Peyer's patch (tissue), 4 donors: ENCODE measurements at regions not wholly inside any gene's neighbourhood (a gene's known extent, or its start where the extent isn't known, plus 50 kb on each side); places are given as distances from the start of the nearest gene placed in this dataset.

Source experiments
- DNase-seq, 3 donors: peaks; one replicate each; pipeline ENCODE4 v3.0.0-alpha.2; 2017 to 2019
- H3K27ac ChIP-seq, 4 donors: fragments of 200-600 bp; sonication (generic); one replicate each; pipeline ENCODE4 v1.5.1; 2016 to 2019
- H3K27me3 ChIP-seq, 2 donors: fragments of 200-600 bp; sonication (generic); one replicate each; pipeline ENCODE4 v1.5.1; 2019
- H3K36me3 ChIP-seq, 3 donors: fragments of 200-600 bp; sonication (generic); one replicate each; pipeline ENCODE4 v1.5.1; 2016 to 2019
- H3K4me1 ChIP-seq, 4 donors: fragments of 200-600 bp; sonication (generic); one replicate each; pipeline ENCODE4 v1.5.1; 2016 to 2019
- H3K4me3 ChIP-seq, 4 donors: fragments of 200-600 bp; sonication (generic); 1 replicate in 3 of 4; 2 replicates in 1 of 4; pipeline ENCODE4 v1.5.1; 2016 to 2019; ENCODE audit warnings: mild to moderate bottlenecking in 1 of 4
- H3K9me3 ChIP-seq, 4 donors: fragments of 200-600 bp; sonication (generic); one replicate each; pipeline ENCODE4 v1.5.1; 2016 to 2019; ENCODE audit warnings: mild to moderate bottlenecking in 1 of 4
- CTCF ChIP-seq, 6 experiments: fragments of 450-650 bp in 4 of 6; fragments of 200-600 bp in 2 of 6; sonication (generic) in 1 of 6; IDR thresholded peaks; one replicate each; pipeline ENCODE4 v1.5.1; 2017 to 2019; ENCODE audit warnings: antibody characterized with exemption in 6 of 6, mild to moderate bottlenecking in 3 of 6, moderate library complexity in 1 of 6
- POLR2A ChIP-seq, 2 donors: fragments of 450-650 bp; IDR thresholded peaks; one replicate each; pipeline ENCODE4 v1.5.1; 2017; ENCODE audit warnings: antibody characterized with exemption in 2 of 2, mild to moderate bottlenecking in 2 of 2, moderate library complexity in 2 of 2

DNA sequence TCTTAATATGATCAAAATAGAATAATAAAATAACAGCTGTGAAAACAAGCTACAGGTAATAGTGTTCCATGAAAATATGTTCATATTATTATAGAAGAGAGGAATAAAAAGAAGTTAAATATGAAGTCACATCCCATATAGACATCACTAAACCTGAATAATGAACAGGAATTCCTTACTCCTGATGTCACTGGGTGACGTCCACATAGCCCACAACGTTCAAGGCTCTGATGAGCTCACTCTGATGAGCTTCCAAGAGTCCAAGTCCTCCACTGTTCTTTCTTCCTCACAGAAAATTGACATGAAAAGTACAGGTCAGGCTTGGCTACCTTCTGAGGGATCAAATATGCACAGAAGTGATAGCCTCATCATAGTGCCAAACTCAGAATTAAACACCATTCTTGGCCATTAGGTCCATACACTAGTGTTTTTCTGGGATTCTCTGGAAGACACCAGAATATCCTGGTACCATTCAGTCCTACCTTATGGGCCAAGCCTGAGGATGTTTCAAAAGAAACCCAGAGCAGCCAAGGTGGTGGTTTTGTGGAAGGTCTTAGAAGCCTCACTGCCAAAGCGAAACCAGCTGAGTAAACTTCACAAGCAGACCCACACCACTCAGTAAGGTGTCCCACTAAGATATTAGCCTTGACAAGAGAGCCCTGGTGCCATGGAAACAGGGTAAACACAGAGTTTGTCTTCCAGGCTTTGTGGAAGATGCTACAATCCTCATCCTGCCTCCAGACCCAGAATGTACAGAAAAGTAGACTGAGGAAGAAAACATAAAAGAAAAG is 138.4 kb upstream of the HHIP start:
- TF ChIP-seq POLR2A (IDR thresholded peaks at IDR 0.05) (no peak), CTCF (IDR thresholded peaks at IDR 0.05) (no peak)
- no peak for DNase-seq
- no peaks in the 10 kb centered on the region for H3K4me1 ChIP-seq

DNA sequence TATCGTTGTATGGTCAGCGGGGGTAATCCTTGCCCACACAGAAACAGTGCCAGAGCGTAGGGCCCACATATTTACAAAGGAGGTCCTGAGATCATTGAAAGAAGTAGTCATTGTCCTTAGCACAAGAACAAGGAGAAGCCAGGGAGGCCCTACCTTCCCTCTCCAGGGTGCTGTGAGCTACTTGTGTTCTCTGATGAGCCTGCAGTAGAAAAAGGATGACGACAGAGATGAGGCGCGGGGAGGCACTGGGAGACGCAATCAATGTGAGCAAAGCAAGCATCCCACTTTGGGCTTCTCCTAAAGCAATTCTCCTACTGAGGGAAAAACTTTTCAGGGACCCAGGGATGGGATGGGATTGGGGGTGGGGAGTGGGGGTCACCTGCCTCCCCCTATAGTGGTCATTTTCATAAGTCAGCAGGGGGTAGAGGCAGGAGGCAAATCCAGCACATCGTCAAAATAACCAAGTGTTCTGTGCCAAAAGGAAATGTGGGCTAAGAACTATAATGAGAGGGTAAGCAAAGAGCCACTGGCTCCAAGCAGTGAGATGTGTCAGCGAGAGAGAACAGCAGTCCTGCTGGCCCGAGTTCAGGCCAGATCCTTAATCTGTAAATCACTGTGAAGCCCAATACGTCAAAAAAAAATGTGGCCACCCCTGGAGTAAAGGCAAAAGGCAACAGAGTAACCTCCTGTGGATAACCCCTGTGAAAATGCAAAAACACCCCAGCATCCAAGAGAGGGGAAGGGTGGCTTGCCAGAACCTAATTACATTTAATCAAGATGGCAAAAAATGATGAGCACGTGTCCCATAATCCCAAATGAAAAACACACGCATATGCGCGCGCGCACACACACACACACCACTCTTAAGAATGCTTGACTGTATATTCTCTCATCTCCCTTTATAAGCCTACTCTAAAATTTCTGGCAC is 136.6 kb upstream of the HHIP start:
- DNase-seq, result no peak
- H3K27me3 ChIP-seq, result no peaks in the 10 kb centered on the region
- H3K4me1 ChIP-seq, result no peaks in the 10 kb centered on the region
- no peak overlapping the region for H3K27ac ChIP-seq
- TF ChIP-seq POLR2A (IDR thresholded peaks at IDR 0.05) (no peak), CTCF (IDR thresholded peaks at IDR 0.05) (no peak)
- no peaks in the 10 kb centered on the region for H3K9me3 ChIP-seq
- H3K36me3 ChIP-seq, result no peaks in the 10 kb centered on the region
- no peak overlapping the region for H3K4me3 ChIP-seq

More for the DNA sequence above, 138.4 kb upstream of the HHIP start:
- no peaks in the 10 kb centered on the region for H3K9me3 ChIP-seq
- no peak overlapping the region for H3K27ac ChIP-seq
- H3K4me3 ChIP-seq, result no peak overlapping the region
- no peaks in the 10 kb centered on the region for H3K27me3 ChIP-seq
- no peaks in the 10 kb centered on the region for H3K36me3 ChIP-seq

DNA sequence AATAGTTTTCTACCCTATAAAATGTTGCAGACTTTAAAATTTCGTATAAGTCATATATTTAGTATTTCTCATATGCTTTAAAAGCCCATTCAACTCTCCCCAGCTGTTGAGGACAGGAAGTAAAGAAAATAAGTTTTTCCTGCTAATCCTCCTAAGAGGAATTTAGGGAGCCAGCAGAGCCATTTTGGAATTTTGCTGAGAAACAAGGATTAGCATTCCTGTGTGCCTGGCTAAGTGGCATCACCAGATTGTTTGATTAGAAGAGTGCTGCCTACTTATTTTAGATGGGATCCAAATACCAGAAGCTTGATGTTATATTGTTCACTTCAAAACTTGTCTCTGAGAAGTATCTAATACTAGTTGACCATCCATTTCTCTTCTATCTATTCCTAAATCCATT is 131.2 kb upstream of the HHIP start:
- no peaks in the 10 kb centered on the region for H3K36me3 ChIP-seq
- no peaks in the 10 kb centered on the region for H3K9me3 ChIP-seq
- TF ChIP-seq POLR2A (IDR thresholded peaks at IDR 0.05) (no peak), CTCF (IDR thresholded peaks at IDR 0.05) (no peak)
- no peak overlapping the region for H3K4me3 ChIP-seq
- no peaks in the 10 kb centered on the region for H3K27me3 ChIP-seq
- H3K4me1 ChIP-seq, result no peaks in the 10 kb centered on the region
- no peak for DNase-seq
- no peak overlapping the region for H3K27ac ChIP-seq

GRCh38 chr4:144518181-144518895 is 127.6 kb upstream of the HHIP start:
- TF ChIP-seq POLR2A (IDR thresholded peaks at IDR 0.05) (no peak), CTCF (IDR thresholded peaks at IDR 0.05) (no peak)

DNA sequence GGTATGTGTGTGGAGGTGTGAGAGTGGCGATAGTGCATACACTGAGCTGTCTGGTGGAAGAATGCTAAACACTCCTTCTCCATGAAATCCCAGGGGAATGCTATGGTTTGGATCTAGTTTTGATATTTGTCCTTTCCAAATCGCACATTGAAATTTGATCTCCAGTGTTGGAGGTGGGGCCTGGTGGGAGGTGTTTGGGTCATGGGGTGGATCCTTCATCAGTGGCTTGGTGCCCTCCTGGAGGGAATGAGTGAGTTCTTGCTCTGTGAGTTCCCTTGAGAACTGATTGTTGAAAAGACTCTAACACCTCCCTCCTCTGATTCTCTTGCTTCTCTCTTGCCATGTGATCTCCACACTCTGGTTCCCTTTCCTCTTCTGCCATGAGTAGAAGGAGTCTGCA is 114.1 kb upstream of the HHIP start:
- Histone ChIP-seq H3K9me3 (no peaks in the 10 kb centered on the region), H3K4me3 (no peak overlapping the region), H3K36me3 (no peaks in the 10 kb centered on the region), H3K27me3 (no peaks in the 10 kb centered on the region), H3K27ac (no peak overlapping the region), H3K4me1 (no peaks in the 10 kb centered on the region)
- TF ChIP-seq POLR2A (IDR thresholded peaks at IDR 0.05) (no peak), CTCF (IDR thresholded peaks at IDR 0.05) (no peak)
- no peak for DNase-seq

More at GRCh38 chr4:144518181-144518895, 127.6 kb upstream of the HHIP start:
- no peaks in the 10 kb centered on the region for H3K27me3 ChIP-seq
- no peaks in the 10 kb centered on the region for H3K36me3 ChIP-seq
- no peak overlapping the region for H3K27ac ChIP-seq
- no peaks in the 10 kb centered on the region for H3K4me1 ChIP-seq
- H3K9me3 ChIP-seq, result no peaks in the 10 kb centered on the region
- no peak overlapping the region for H3K4me3 ChIP-seq
- no peak for DNase-seq
